Ovary (tissue), 7 donors: ENCODE measurements at regions not wholly inside any gene's neighbourhood (a gene's known extent, or its start where the extent isn't known, plus 50 kb on each side); places are given as distances from the start of the nearest gene placed in this dataset.
A peak's percentile ranks its signal among the peaks of the same experiment; 100 is the strongest.

ENCODE experiments used
- DNase-seq, 5 donors: peaks; one replicate each; pipeline ENCODE4 v3.0.0-alpha.2; 2019 to 2020
- H3K27ac ChIP-seq, 2 donors: fragments of 200-600 bp; one replicate each; pipeline versions ENCODE4 v1.5.1 to v1.8.0; 2019 to 2022
- H3K27me3 ChIP-seq: fragments of 200-600 bp; one replicate; pipeline ENCODE4 v1.8.0; 2022
- H3K36me3 ChIP-seq: fragments of 200-600 bp; sonication (generic); one replicate; pipeline ENCODE4 v1.5.1; 2019
- H3K4me1 ChIP-seq: one replicate; pipeline ENCODE4 v1.8.1; 2013; ENCODE audit warnings: mild to moderate bottlenecking, moderate library complexity; ENCODE audit not compliant: insufficient read depth
- H3K4me3 ChIP-seq: fragments of 200-600 bp; sonication (generic); one replicate; pipeline ENCODE4 v1.5.1; 2017
- H3K9me3 ChIP-seq, 2 donors: fragments of 200-600 bp in 1 of 2; sonication (generic) in 1 of 2; one replicate each; pipeline versions ENCODE4 v1.5.1 to v1.8.1; 2013 to 2019; ENCODE audit warnings: mild to moderate bottlenecking in 1 of 2, moderate library complexity in 1 of 2
- CTCF ChIP-seq, 3 donors: fragments of 450-650 bp in 2 of 3; fragments of 200-600 bp in 1 of 3; IDR thresholded peaks; one replicate each; pipeline versions ENCODE4 v1.5.1 to v1.8.0; 2016 to 2022; ENCODE audit warnings: antibody characterized with exemption in 3 of 3, mild to moderate bottlenecking in 1 of 3
- EP300 ChIP-seq: sonication (generic); formaldehyde crosslinking; IDR thresholded peaks from one replicate; pipeline ENCODE4 v1.6.1; 2017; ENCODE audit warnings: antibody characterized with exemption
- POLR2A ChIP-seq: fragments of 450-650 bp; IDR thresholded peaks from one replicate; pipeline ENCODE4 v1.6.1; 2017; ENCODE audit warnings: antibody characterized with exemption, mild to moderate bottlenecking, moderate library complexity
- WGBS, 3 donors: extraction: QIAGEN DNeasy Blood & Tissue Kit in 1 of 3; methylation state at CpG; one replicate each; pipeline versions ENCODE4 v1.1.5 to v1.1.7; 2013 to 2017; 5-methylcytosine and 5-hydroxymethylcytosine counted together
- intact Hi-C, 4 donors: fragments of 100-400 bp; cut with DNase I; formaldehyde crosslinking; loops; one replicate each; pipeline versions ENCODE4 v1.11.0 to v1.15.1; 2022 to 2023
- donor health status: DM: no; HTN: no; CAD: no; lungs with moderate emphysema.
- donor health status: DM: no; HTN: no; CAD: no.
- donor health status: Bipolar disorder and iron deficiency.
- donor health status: DM: no; HTN: no; CAD: no.
- donor health status: DM: yes; HTN: yes; CAD: no.

GRCh38 chr1:229822026-229822425 lies 196.0 kb downstream of the URB2 start:
- H3K27ac ChIP-seq = peak overlapping the region in 1 of 2 donors; percentile 75
- 30 to 44% (median 43%) methylated on average over 4 of the region's 4 CpGs for WGBS, 3 donors
- H3K4me1 ChIP-seq = peaks cover 6% of the 10 kb centered on the region
- no peak overlapping the region for H3K4me3 ChIP-seq
- H3K27me3 ChIP-seq = no peaks in the 10 kb centered on the region
- H3K9me3 ChIP-seq = no peaks in the 10 kb centered on the region
- no peaks in the 10 kb centered on the region for H3K36me3 ChIP-seq
- TF ChIP-seq POLR2A (no peak), EP300 (no peak), CTCF (IDR thresholded peaks at IDR 0.05) (no peak)
- intact Hi-C loops = no loop called here
- no peak for DNase-seq

GRCh38 chr1:229825042-229825441 lies 199.0 kb downstream of the URB2 start:
- H3K9me3 ChIP-seq = no peaks in the 10 kb centered on the region
- intact Hi-C loops = no loop called here
- 92 to 97% (median 95%) methylated on average over 2 of the region's 2 CpGs for WGBS, 3 donors

GRCh38 chr1:229828461-229828860 lies 202.4 kb downstream of the URB2 start:
- WGBS, 3 donors = 5 to 10% (median 8%) methylated on average over 2 of the region's 2 CpGs
- Histone ChIP-seq H3K4me3 (no peak overlapping the region), H3K4me1 (peaks cover 12% of the 10 kb centered on the region), H3K36me3 (no peaks in the 10 kb centered on the region), H3K27me3 (no peaks in the 10 kb centered on the region), H3K9me3 (no peaks in the 10 kb centered on the region), H3K27ac (peak overlapping the region in 1 of 2 donors; percentile 82)
- TF ChIP-seq POLR2A = no peak
- no peak for TF ChIP-seq EP300
- no peak for TF ChIP-seq CTCF (IDR thresholded peaks at IDR 0.05)
- no peak for DNase-seq
- intact Hi-C loops = no loop called here

More at GRCh38 chr1:229825042-229825441, 199.0 kb downstream of the URB2 start:
- H3K4me3 ChIP-seq = no peak overlapping the region
- H3K36me3 ChIP-seq = no peaks in the 10 kb centered on the region
- TF ChIP-seq EP300 (no peak), CTCF (IDR thresholded peaks at IDR 0.05) (no peak), POLR2A (no peak)
- peak overlapping the region in 1 of 2 donors; percentile 82 for H3K27ac ChIP-seq
- H3K4me1 ChIP-seq = peaks cover 16% of the 10 kb centered on the region
- DNase-seq = no peak
- no peaks in the 10 kb centered on the region for H3K27me3 ChIP-seq

- no peak for TF ChIP-seq EP300
- no peak for TF ChIP-seq POLR2A
- no peak for TF ChIP-seq CTCF (IDR thresholded peaks at IDR 0.05)
- Histone ChIP-seq H3K27me3 (no peaks in the 10 kb centered on the region), H3K9me3 (no peaks in the 10 kb centered on the region), H3K36me3 (no peaks in the 10 kb centered on the region), H3K27ac (no peak overlapping the region), H3K4me3 (no peak overlapping the region), H3K4me1 (peaks cover 10% of the 10 kb centered on the region)
- WGBS, 3 donors = 96 to 99% (median 97%) methylated on average over 3 of the region's 3 CpGs
- intact Hi-C loops = no loop called here
- no peak for DNase-seq
Observed at GRCh38 chr1:229832695-229833094, 206.6 kb downstream of the URB2 start.

GRCh38 chr1:229834230-229834629 lies 208.2 kb downstream of the URB2 start:
- 91 to 95% (median 93%) methylated on average over 6 of the region's 6 CpGs for WGBS, 3 donors
- Histone ChIP-seq H3K27ac (no peak overlapping the region), H3K4me1 (peaks cover 4% of the 10 kb centered on the region), H3K9me3 (no peaks in the 10 kb centered on the region), H3K27me3 (no peaks in the 10 kb centered on the region), H3K36me3 (no peaks in the 10 kb centered on the region), H3K4me3 (no peak overlapping the region)
- TF ChIP-seq EP300 = no peak
- TF ChIP-seq CTCF (IDR thresholded peaks at IDR 0.05) = no peak
- TF ChIP-seq POLR2A = no peak
- no peak for DNase-seq
- intact Hi-C loops = no loop called here
